Activated T-helper 1 cell treated with anti-CD3 and anti-CD28 coated beads, Interleukin-12 subunit alpha, Interleukin-12 subunit beta, Interleukin-2, Interleukin-4 antibody, amounts not matched to agents 30 ng/mL and 10 ng/mL and 1 ng/mL, durations not matched to agents 14 hours and 24 hours and 36 hours (primary cell): ENCODE measurements at regions not wholly inside any gene's neighbourhood (a gene's known extent, or its start where the extent isn't known, plus 50 kb on each side); places are given as distances from the start of the nearest gene placed in this dataset.

Source experiments
- DNase-seq: peaks from one replicate; pipeline ENCODE4 v3.0.0; 2021; ENCODE audit warnings: low spot score
- H3K27ac Mint-ChIP-seq: one replicate; pipeline ENCODE4 v1.8.0; 2021; ENCODE audit warnings: mild to moderate bottlenecking, mixed read lengths
- H3K27me3 Mint-ChIP-seq: one replicate; pipeline ENCODE4 v1.8.0; 2022; ENCODE audit warnings: mild to moderate bottlenecking, moderate library complexity, mixed read lengths; ENCODE audit not compliant: insufficient read depth
- H3K36me3 Mint-ChIP-seq: one replicate; pipeline ENCODE4 v1.8.0; 2021; ENCODE audit warnings: low read depth, mixed read lengths
- H3K4me1 Mint-ChIP-seq: one replicate; pipeline ENCODE4 v1.8.0; 2021; ENCODE audit warnings: low read depth, mixed read lengths
- H3K4me3 Mint-ChIP-seq: one replicate; pipeline ENCODE4 v1.8.0; 2021; ENCODE audit warnings: mild to moderate bottlenecking, moderate library complexity, mixed read lengths
- H3K9me3 Mint-ChIP-seq: one replicate; pipeline ENCODE4 v1.8.0; 2021; ENCODE audit warnings: mixed read lengths
- intact Hi-C: fragments of 100-400 bp; cut with micrococcal nuclease; formaldehyde crosslinking; loops from one replicate; pipeline ENCODE4 v1.15.1; 2024

- Mint-ChIP-seq H3K27me3 (peaks cover 73% of the 10 kb centered on the region), H3K9me3 (no peaks in the 10 kb centered on the region), H3K27ac (no peak overlapping the region), H3K4me3 (no peak overlapping the region), H3K4me1 (peaks cover 6% of the 10 kb centered on the region), H3K36me3 (no peaks in the 10 kb centered on the region)
- intact Hi-C loops, result loop anchor here (5.0 to 10.0 kb wide), 6 partner anchors 87 to 1272 kb away; partner anchors contain the start of gene HOXD1
- DNase-seq, result no peak
These were observed 369.7 kb downstream of the MTX2 start for GRCh38 chr2:176639016-176639343.

GRCh38 chr2:176639671-176640070 lies 370.4 kb downstream of the MTX2 start:
- Mint-ChIP-seq H3K4me3 (no peak overlapping the region), H3K4me1 (peaks cover 6% of the 10 kb centered on the region), H3K36me3 (no peaks in the 10 kb centered on the region), H3K27ac (no peak overlapping the region), H3K27me3 (peaks cover 72% of the 10 kb centered on the region), H3K9me3 (no peaks in the 10 kb centered on the region)
- intact Hi-C loops, result loop anchor here (5.0 to 10.0 kb wide), 6 partner anchors 87 to 1272 kb away; partner anchors contain the start of gene HOXD1
- DNase-seq, result no peak

GRCh38 chr2:176641436-176641835 lies 372.2 kb downstream of the MTX2 start:
- Mint-ChIP-seq H3K4me1 (peaks cover 6% of the 10 kb centered on the region), H3K36me3 (no peaks in the 10 kb centered on the region)
- intact Hi-C loops, result no loop called here

GRCh38 chr2:176642074-176642473 lies 372.8 kb downstream of the MTX2 start:
- Mint-ChIP-seq H3K36me3 (no peaks in the 10 kb centered on the region), H3K27ac (no peak overlapping the region), H3K4me1 (peaks cover 3% of the 10 kb centered on the region), H3K4me3 (no peak overlapping the region), H3K27me3 (peaks cover 71% of the 10 kb centered on the region), H3K9me3 (no peaks in the 10 kb centered on the region)
- no peak for DNase-seq
- intact Hi-C loops, result no loop called here

More at GRCh38 chr2:176641436-176641835, 372.2 kb downstream of the MTX2 start:
- Mint-ChIP-seq H3K9me3 (no peaks in the 10 kb centered on the region), H3K27ac (no peak overlapping the region), H3K4me3 (no peak overlapping the region), H3K27me3 (peaks cover 72% of the 10 kb centered on the region)
- DNase-seq, result no peak

- H3K27me3 Mint-ChIP-seq, result peaks cover 69% of the 10 kb centered on the region
- intact Hi-C loops, result no loop called here
These were observed 374.4 kb downstream of the MTX2 start for GRCh38 chr2:176643646-176644045.

GRCh38 chr2:176645494-176645893 lies 376.3 kb downstream of the MTX2 start:
- Mint-ChIP-seq H3K4me3 (no peak overlapping the region), H3K4me1 (no peaks in the 10 kb centered on the region), H3K27me3 (peaks cover 62% of the 10 kb centered on the region), H3K36me3 (no peaks in the 10 kb centered on the region), H3K27ac (no peak overlapping the region), H3K9me3 (no peaks in the 10 kb centered on the region)
- intact Hi-C loops, result no loop called here
- DNase-seq, result no peak

More at GRCh38 chr2:176643646-176644045, 374.4 kb downstream of the MTX2 start:
- no peaks in the 10 kb centered on the region for H3K4me1 Mint-ChIP-seq
- no peak overlapping the region for H3K27ac Mint-ChIP-seq
- no peak overlapping the region for H3K4me3 Mint-ChIP-seq
- H3K9me3 Mint-ChIP-seq, result no peaks in the 10 kb centered on the region
- no peak for DNase-seq
- no peaks in the 10 kb centered on the region for H3K36me3 Mint-ChIP-seq

- Mint-ChIP-seq H3K27ac (no peak overlapping the region), H3K4me1 (no peaks in the 10 kb centered on the region), H3K36me3 (no peaks in the 10 kb centered on the region), H3K27me3 (peaks cover 67% of the 10 kb centered on the region), H3K9me3 (no peaks in the 10 kb centered on the region), H3K4me3 (no peak overlapping the region)
- intact Hi-C loops, result no loop called here
- no peak for DNase-seq
These were observed 376.9 kb downstream of the MTX2 start for GRCh38 chr2:176646033-176646615.

GRCh38 chr2:176647325-176648165 lies 378.3 kb downstream of the MTX2 start:
- H3K4me3 Mint-ChIP-seq, result no peak overlapping the region
- no peak for DNase-seq
- intact Hi-C loops, result no loop called here
- no peaks in the 10 kb centered on the region for H3K36me3 Mint-ChIP-seq
- H3K4me1 Mint-ChIP-seq, result peaks cover 5% of the 10 kb centered on the region
- no peak overlapping the region for H3K27ac Mint-ChIP-seq
- H3K27me3 Mint-ChIP-seq, result peaks cover 58% of the 10 kb centered on the region
- H3K9me3 Mint-ChIP-seq, result no peaks in the 10 kb centered on the region

GRCh38 chr2:176648700-176649297 lies 379.6 kb downstream of the MTX2 start:
- H3K36me3 Mint-ChIP-seq, result no peaks in the 10 kb centered on the region
- no peak overlapping the region for H3K27ac Mint-ChIP-seq
- peaks cover 46% of the 10 kb centered on the region for H3K27me3 Mint-ChIP-seq
- no peak overlapping the region for H3K4me3 Mint-ChIP-seq
- peaks cover 15% of the 10 kb centered on the region for H3K4me1 Mint-ChIP-seq
- no peak for DNase-seq
- intact Hi-C loops, result no loop called here
- H3K9me3 Mint-ChIP-seq, result no peaks in the 10 kb centered on the region

GRCh38 chr2:176650104-176650837 lies 381.0 kb downstream of the MTX2 start:
- Mint-ChIP-seq H3K36me3 (no peaks in the 10 kb centered on the region), H3K27ac (no peak overlapping the region), H3K4me1 (peaks cover 18% of the 10 kb centered on the region), H3K27me3 (peaks cover 49% of the 10 kb centered on the region), H3K4me3 (no peak overlapping the region), H3K9me3 (no peaks in the 10 kb centered on the region)
- intact Hi-C loops, result loop anchor here (5.0 kb wide), 2 partner anchors 162 to 1283 kb away; no protein-coding TSS in a partner anchor
- DNase-seq, result no peak

GRCh38 chr2:176650838-176651555 lies 381.8 kb downstream of the MTX2 start:
- intact Hi-C loops, result loop anchor here (5.0 kb wide), 2 partner anchors 161 to 1284 kb away; no protein-coding TSS in a partner anchor
- DNase-seq, result no peak
- no peak overlapping the region for H3K27ac Mint-ChIP-seq
- no peaks in the 10 kb centered on the region for H3K36me3 Mint-ChIP-seq
- peaks cover 18% of the 10 kb centered on the region for H3K4me1 Mint-ChIP-seq
- H3K9me3 Mint-ChIP-seq, result no peaks in the 10 kb centered on the region
- no peak overlapping the region for H3K4me3 Mint-ChIP-seq
- H3K27me3 Mint-ChIP-seq, result peaks cover 47% of the 10 kb centered on the region
